Thyroid gland (tissue), 4 donors: ENCODE measurements at regions not wholly inside any gene's neighbourhood (a gene's known extent, or its start where the extent isn't known, plus 50 kb on each side); places are given as distances from the start of the nearest gene placed in this dataset.

Experiments used
- DNase-seq, 2 donors: peaks; one replicate each; pipeline ENCODE4 v3.0.0-alpha.2; 2019
- H3K27ac ChIP-seq, 3 donors: fragments of 200-600 bp; sonication (generic); 1 replicate in 2 of 3; 2 replicates in 1 of 3; pipeline ENCODE4 v1.5.1; 2016 to 2019; ENCODE audit warnings: mild to moderate bottlenecking in 1 of 3, moderate library complexity in 1 of 3
- H3K27me3 ChIP-seq: fragments of 200-600 bp; sonication (generic); one replicate; pipeline ENCODE4 v1.5.1; 2019
- H3K36me3 ChIP-seq, 2 donors: fragments of 200-600 bp; sonication (generic); one replicate each; pipeline ENCODE4 v1.5.1; 2016 to 2019
- H3K4me1 ChIP-seq, 2 donors: fragments of 200-600 bp; sonication (generic); one replicate each; pipeline ENCODE4 v1.5.1; 2017 to 2019
- H3K4me3 ChIP-seq, 3 donors: fragments of 200-600 bp; sonication (generic); replicated peaks in 1 of 3; 1 replicate in 2 of 3; 2 replicates in 1 of 3; pipeline ENCODE4 v1.5.1; 2016; ENCODE audit warnings: mild to moderate bottlenecking in 1 of 3
- H3K9me3 ChIP-seq: fragments of 200-600 bp; sonication (generic); one replicate; pipeline ENCODE4 v1.5.1; 2017
- CTCF ChIP-seq, 6 experiments: fragments of 200-600 bp in 3 of 6; fragments of 450-650 bp in 3 of 6; sonication (generic) in 3 of 6; IDR thresholded peaks; one replicate each; pipeline ENCODE4 v1.5.1; 2016 to 2019; ENCODE audit warnings: antibody characterized with exemption in 6 of 6, mild to moderate bottlenecking in 2 of 6, inconsistent platforms in 1 of 6, moderate library complexity in 1 of 6
- POLR2A ChIP-seq, 2 donors: fragments of 450-650 bp; IDR thresholded peaks; one replicate each; pipeline ENCODE4 v1.6.1; 2017; ENCODE audit warnings: antibody characterized with exemption in 2 of 2, mild to moderate bottlenecking in 2 of 2, moderate library complexity in 1 of 2
- WGBS, 2 donors: methylation state at CpG; one replicate each; pipeline ENCODE4 v1.1.5; 2017; 5-methylcytosine and 5-hydroxymethylcytosine counted together
- intact Hi-C: fragments of 100-400 bp; cut with DNase I; formaldehyde crosslinking; loops from one replicate; pipeline ENCODE4 v1.15.1; 2023

GRCh38 chr9:115930472-115930871 lies 223.1 kb upstream of the PAPPA start:
- no peak overlapping the region for H3K27ac ChIP-seq
- H3K4me3 ChIP-seq: no peak overlapping the region
- no peaks in the 10 kb centered on the region for H3K27me3 ChIP-seq
- H3K36me3 ChIP-seq: no peaks in the 10 kb centered on the region
- no peak for DNase-seq
- no peak for TF ChIP-seq CTCF (IDR thresholded peaks at IDR 0.05)
- no peak for TF ChIP-seq POLR2A (IDR thresholded peaks at IDR 0.05)
- H3K9me3 ChIP-seq: no peaks in the 10 kb centered on the region
- intact Hi-C loops: no loop called here
- H3K4me1 ChIP-seq: no peaks in the 10 kb centered on the region

GRCh38 chr9:115938479-115938878 lies 215.1 kb upstream of the PAPPA start:
- DNase-seq: no peak
- no peaks in the 10 kb centered on the region for H3K36me3 ChIP-seq
- TF ChIP-seq POLR2A (IDR thresholded peaks at IDR 0.05): no peak
- no peak for TF ChIP-seq CTCF (IDR thresholded peaks at IDR 0.05)
- intact Hi-C loops: no loop called here
- H3K4me1 ChIP-seq: no peaks in the 10 kb centered on the region
- WGBS, 2 donors: 74 to 78% methylated on average over 1 of the region's 1 CpG
- no peaks in the 10 kb centered on the region for H3K27me3 ChIP-seq
- no peaks in the 10 kb centered on the region for H3K9me3 ChIP-seq
- H3K27ac ChIP-seq: no peak overlapping the region
- H3K4me3 ChIP-seq: no peak overlapping the region

GRCh38 chr9:115939065-115939765 lies 214.4 kb upstream of the PAPPA start:
- no peak for DNase-seq
- Histone ChIP-seq H3K27ac (no peak overlapping the region), H3K36me3 (no peaks in the 10 kb centered on the region), H3K27me3 (no peaks in the 10 kb centered on the region), H3K4me1 (no peaks in the 10 kb centered on the region), H3K9me3 (no peaks in the 10 kb centered on the region), H3K4me3 (no peak overlapping the region)
- intact Hi-C loops: no loop called here
- 72 to 85% methylated on average over 2 of the region's 2 CpGs for WGBS, 2 donors
- no peak for TF ChIP-seq POLR2A (IDR thresholded peaks at IDR 0.05)
- no peak for TF ChIP-seq CTCF (IDR thresholded peaks at IDR 0.05)

GRCh38 chr9:115941561-115942315 lies 211.9 kb upstream of the PAPPA start:
- Histone ChIP-seq H3K27me3 (no peaks in the 10 kb centered on the region), H3K4me3 (no peak overlapping the region), H3K36me3 (no peaks in the 10 kb centered on the region), H3K4me1 (no peaks in the 10 kb centered on the region), H3K27ac (no peak overlapping the region), H3K9me3 (no peaks in the 10 kb centered on the region)
- WGBS, 2 donors: 58 to 63% methylated on average over 2 of the region's 2 CpGs
- DNase-seq: no peak
- TF ChIP-seq POLR2A (IDR thresholded peaks at IDR 0.05): no peak
- no peak for TF ChIP-seq CTCF (IDR thresholded peaks at IDR 0.05)
- intact Hi-C loops: no loop called here

GRCh38 chr9:115943431-115944165 lies 210.0 kb upstream of the PAPPA start:
- intact Hi-C loops: no loop called here

More at GRCh38 chr9:115943431-115944165, 210.0 kb upstream of the PAPPA start:
- Histone ChIP-seq H3K36me3 (no peaks in the 10 kb centered on the region), H3K27ac (no peak overlapping the region), H3K27me3 (no peaks in the 10 kb centered on the region), H3K9me3 (no peaks in the 10 kb centered on the region), H3K4me3 (no peak overlapping the region), H3K4me1 (no peaks in the 10 kb centered on the region)
- TF ChIP-seq POLR2A (IDR thresholded peaks at IDR 0.05): no peak
- TF ChIP-seq CTCF (IDR thresholded peaks at IDR 0.05): no peak
- DNase-seq: no peak
